WTC11 (cell line): ENCODE measurements at regions not wholly inside any gene's neighbourhood (a gene's known extent, or its start where the extent isn't known, plus 50 kb on each side); places are given as distances from the start of the nearest gene placed in this dataset.

Experiments
- AFF4 ChIP-seq: sonication (generic); formaldehyde crosslinking; IDR thresholded peaks from 2 replicates; pipeline ENCODE4 v1.8.1; 2023; ENCODE audit warnings: mild to moderate bottlenecking, missing genetic modification reagents, borderline replicate concordance
- NFYB ChIP-seq: sonication (generic); formaldehyde crosslinking; conservative IDR thresholded peaks from 2 replicates; pipeline ENCODE4 v1.8.0; 2022; ENCODE audit warnings: low read depth, missing genetic modification reagents
- ZNF512 ChIP-seq: sonication (generic); formaldehyde crosslinking; IDR thresholded peaks from 2 replicates; pipeline ENCODE4 v1.8.1; 2022; ENCODE audit warnings: missing genetic modification reagents, borderline replicate concordance

GRCh38 chr10:23514321-23514720 lies 75.4 kb downstream of the OTUD1 start:
- TF ChIP-seq AFF4 (no peak), ZNF512 (CRISPR knock-in tag) (no peak), NFYB (no peak)
